IMR-90 (cell line): ENCODE measurements at regions not wholly inside any gene's neighbourhood (a gene's known extent, or its start where the extent isn't known, plus 50 kb on each side); places are given as distances from the start of the nearest gene placed in this dataset.

Experiments used
- ATAC-seq: fragments of 200-7000 bp; cut with Tn5 transposase; 2 replicates; pipeline ENCODE4 v1.9.1; 2020; ENCODE audit warnings: low read depth, mild to moderate bottlenecking, moderate library complexity
- BruUV-seq: library from RNA; stranded (reverse); fragments of 400-500 nt; replicated peaks from 2 replicates; lab custom pipeline; 2021; lab: Mats Ljungman, UMichigan
- CTCF ChIA-PET: fragments of 300-600 bp; formaldehyde crosslinking; extraction: SDS; loops from one replicate; lab custom pipeline; 2021; ENCODE audit warnings: antibody characterized with exemption; lab: Yijun Ruan, JAX
- POLR2A ChIA-PET: fragments of 300-600 bp; sonication (Branson Sonifier 250); formaldehyde crosslinking; loops from one replicate; lab custom pipeline; 2022; ENCODE audit warnings: antibody characterized with exemption; ENCODE audit not compliant: unreplicated experiment; lab: Charles Lee
- DNase-seq: peaks from one replicate; pipeline ENCODE4 v3.0.0; 2013
- H2AFZ ChIP-seq: replicated peaks from 2 replicates; pipeline ENCODE3; 2013; ENCODE audit warnings: low read length, mild to moderate bottlenecking; ENCODE audit not compliant: poor library complexity
- H2AK5ac ChIP-seq: 2 replicates; pipeline ENCODE4 v1.6.1; 2013; ENCODE audit warnings: low read depth, low read length, inconsistent platforms
- H2AK9ac ChIP-seq: replicated peaks from 2 replicates; pipeline ENCODE3; 2013; ENCODE audit warnings: mild to moderate bottlenecking, low read depth, low read length, moderate library complexity; ENCODE audit not compliant: poor library complexity
- H2BK120ac ChIP-seq: 2 replicates; pipeline ENCODE4 v1.6.1; 2013; ENCODE audit warnings: low read depth, low read length, inconsistent platforms
- H2BK15ac ChIP-seq: 3 replicates; pipeline ENCODE4 v1.6.1; 2013; ENCODE audit warnings: low read depth, low read length, inconsistent platforms
- H2BK20ac ChIP-seq: 2 replicates; pipeline ENCODE4 v1.6.1; 2013; ENCODE audit warnings: low read depth, mild to moderate bottlenecking, inconsistent platforms, low read length, moderate library complexity
- H2BK5ac ChIP-seq: 2 replicates; pipeline ENCODE4 v1.6.1; 2013; ENCODE audit warnings: mild to moderate bottlenecking, low read depth, low read length, inconsistent platforms; ENCODE audit not compliant: poor library complexity, severe bottlenecking
- H3K14ac ChIP-seq: replicated peaks from 2 replicates; pipeline ENCODE4 v1.6.1; 2013; ENCODE audit warnings: low read depth, low read length, inconsistent platforms
- H3K18ac ChIP-seq: 2 replicates; pipeline ENCODE4 v1.6.1; 2013; ENCODE audit warnings: low read depth, low read length, control low read depth
- H3K23ac ChIP-seq: 2 replicates; pipeline ENCODE4 v1.6.1; 2013; ENCODE audit warnings: low read depth, low read length, inconsistent platforms
- H3K27ac ChIP-seq: 2 replicates; pipeline ENCODE4 v1.5.1; 2013; ENCODE audit warnings: mild to moderate bottlenecking, control low read depth, low read length; ENCODE audit not compliant: insufficient read depth
- H3K27me3 ChIP-seq: 2 replicates; pipeline ENCODE4 v1.6.1; 2013; ENCODE audit warnings: low read length; ENCODE audit not compliant: control insufficient read depth, insufficient read depth
- H3K36me3 ChIP-seq: 2 replicates; pipeline ENCODE4 v1.6.1; 2013; ENCODE audit warnings: low read length, mixed read lengths; ENCODE audit not compliant: control insufficient read depth, insufficient read depth
- H3K4ac ChIP-seq: 2 replicates; pipeline ENCODE4 v1.6.1; 2013; ENCODE audit warnings: low read depth, low read length, inconsistent platforms
- H3K4me1 ChIP-seq: 2 replicates; pipeline ENCODE4 v1.6.1; 2013; ENCODE audit warnings: low read length, mixed read lengths; ENCODE audit not compliant: control insufficient read depth, insufficient read depth
- H3K4me2 ChIP-seq: 2 replicates; pipeline ENCODE4 v1.6.1; 2013; ENCODE audit warnings: low read depth, mild to moderate bottlenecking, control low read depth, low read length, moderate library complexity
- H3K4me3 ChIP-seq: 2 replicates; pipeline ENCODE4 v1.5.1; 2013; ENCODE audit warnings: low read depth, mild to moderate bottlenecking, control low read depth, low read length, moderate library complexity; ENCODE audit not compliant: insufficient read depth
- H3K56ac ChIP-seq: 2 replicates; pipeline ENCODE4 v1.6.1; 2013; ENCODE audit warnings: low read length, inconsistent platforms; ENCODE audit not compliant: insufficient read depth; ENCODE audit errors: extremely low read depth
- H3K79me1 ChIP-seq, 2 experiments: 2 replicates each; pipeline ENCODE4 v1.6.1; 2013; ENCODE audit warnings: low read length in 2 of 2, inconsistent platforms in 1 of 2, low read depth in 1 of 2
- H3K9ac ChIP-seq: 2 replicates; pipeline ENCODE4 v1.6.1; 2013; ENCODE audit warnings: low read depth, low read length, control low read depth
- H3K9me1 ChIP-seq: 2 replicates; pipeline ENCODE4 v1.6.1; 2013; ENCODE audit warnings: low read length, inconsistent platforms; ENCODE audit not compliant: insufficient read depth
- H3K9me3 ChIP-seq: 2 replicates; pipeline ENCODE4 v1.6.1; 2013; ENCODE audit warnings: low read length; ENCODE audit not compliant: control insufficient read depth, insufficient read depth
- H4K20me1 ChIP-seq: 2 replicates; pipeline ENCODE4 v1.6.1; 2013; ENCODE audit warnings: low read length, inconsistent platforms; ENCODE audit not compliant: insufficient read depth
- H4K5ac ChIP-seq: 2 replicates; pipeline ENCODE4 v1.6.1; 2013; ENCODE audit warnings: mild to moderate bottlenecking, low read depth, low read length, control low read depth
- H4K8ac ChIP-seq, 2 experiments: 2 replicates each; pipeline ENCODE4 v1.6.1; 2013; ENCODE audit warnings: low read depth in 2 of 2, low read length in 2 of 2, control low read depth in 1 of 2, inconsistent platforms in 1 of 2
- H4K91ac ChIP-seq: 2 replicates; pipeline ENCODE4 v1.6.1; 2013; ENCODE audit warnings: low read depth, low read length, inconsistent platforms; ENCODE audit not compliant: insufficient read depth
- CHD1 ChIP-seq: IDR thresholded peaks from 2 replicates; pipeline ENCODE4 v1.6.1; 2012; ENCODE audit warnings: low read depth, low read length, improper control_type of control experiment
- FOS ChIP-seq: fragments of 150-350 bp; IDR thresholded peaks from 2 replicates; pipeline ENCODE4 v1.6.1; 2016; ENCODE audit warnings: low read depth, low read length
- MAFK ChIP-seq: IDR thresholded peaks from 2 replicates; pipeline ENCODE4 v1.6.1; 2012; ENCODE audit warnings: low read depth, low read length, improper control_type of control experiment
- MAZ ChIP-seq: IDR thresholded peaks from 2 replicates; pipeline ENCODE4 v1.6.1; 2012; ENCODE audit warnings: low read depth, mild to moderate bottlenecking, low read length, improper control_type of control experiment, moderate library complexity, borderline replicate concordance
- NFE2L2 ChIP-seq: fragments of 150-350 bp; IDR thresholded peaks from 2 replicates; pipeline ENCODE4 v1.6.1; 2016; ENCODE audit warnings: low read depth, mild to moderate bottlenecking, low read length
- RAD21 ChIP-seq: IDR thresholded peaks from 2 replicates; pipeline ENCODE4 v1.6.1; 2012; ENCODE audit warnings: low read length, improper control_type of control experiment
- RFX5 ChIP-seq: IDR thresholded peaks from 2 replicates; pipeline ENCODE4 v1.8.0; 2012; ENCODE audit warnings: low read depth, mild to moderate bottlenecking, low read length, moderate library complexity
- WGBS, 2 experiments: methylation state at CpG; one replicate each; pipeline versions ENCODE4 v1.1.5 to v1.1.7; 2013; ENCODE audit warnings: missing lambda C conversion rate in 2 of 2; ENCODE audit not compliant: insufficient read length in 1 of 2; ENCODE audit errors: extremely low coverage in 2 of 2; 5-methylcytosine and 5-hydroxymethylcytosine counted together
- dilution Hi-C: fragments of 300-500 bp; cut with HindIII; formaldehyde crosslinking; loops from one replicate; pipeline ENCODE4 v1.14.3; 2018; ENCODE audit warnings: low sequenced_read_pairs; ENCODE audit not compliant: unreplicated experiment
- in situ Hi-C: fragments of 300-500 bp; cut with MboI; formaldehyde crosslinking; loops from 3 replicates; pipeline ENCODE4 v1.14.3; 2019; ENCODE audit warnings: low sequenced_read_pairs, inconsistent platforms, mixed read lengths
- intact Hi-C: fragments of 100-400 bp; cut with micrococcal nuclease; formaldehyde crosslinking; loops from 2 replicates; pipeline ENCODE4 v1.10.0; 2022
- TF ChIP-seq, protein P1 (sequence below): fragments of 150-350 bp; IDR thresholded peaks from 2 replicates; pipeline ENCODE4 v1.6.1; 2017; ENCODE audit warnings: mild to moderate bottlenecking, antibody characterized with exemption, low read length, low read depth

DNA sequence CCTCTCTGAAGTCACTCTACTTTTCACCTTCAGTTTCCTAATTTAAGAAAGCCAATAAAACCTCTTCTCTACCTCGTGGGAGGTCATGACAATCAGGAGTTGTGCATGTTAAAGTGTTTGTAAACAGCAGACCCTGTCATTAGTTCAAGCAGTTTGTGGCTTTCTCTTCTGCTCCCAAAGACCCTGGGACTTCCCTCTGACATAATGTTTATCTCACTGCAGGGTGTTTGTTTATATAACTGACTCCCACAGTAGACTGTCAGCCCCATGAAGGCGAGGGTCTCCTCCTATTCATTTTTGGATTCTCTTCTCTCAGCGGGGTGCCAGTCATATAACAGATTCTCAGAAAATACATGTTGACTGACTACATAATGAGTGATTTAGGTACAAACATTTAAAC lies 360.0 kb upstream of the ZNF462 start:
- ChIA-PET CTCF (no interaction called here), POLR2A (no interaction called here)
- Histone ChIP-seq H3K27ac (no peak overlapping the region), H2BK20ac (no peak overlapping the region), H3K27me3 (no peaks in the 10 kb centered on the region), H3K9me3 (peaks cover 15% of the 10 kb centered on the region), H3K4me2 (no peak overlapping the region), H3K79me1 (no peaks in the 10 kb centered on the region), H3K4me3 (no peak overlapping the region), H3K9ac (no peak overlapping the region), H4K20me1 (no peaks in the 10 kb centered on the region), H2BK15ac (no peak overlapping the region), H3K4ac (no peak overlapping the region), H3K23ac (no peak overlapping the region), H2AK9ac (no peak overlapping the region), H4K8ac (no peak overlapping the region), H2BK120ac (no peak overlapping the region), H3K18ac (no peak overlapping the region), H2BK5ac (no peak overlapping the region), H4K5ac (no peak overlapping the region), H4K91ac (no peak overlapping the region), H3K56ac (no peak overlapping the region), H3K9me1 (no peaks in the 10 kb centered on the region), H3K4me1 (no peaks in the 10 kb centered on the region), H3K36me3 (no peaks in the 10 kb centered on the region), H2AFZ (no peak overlapping the region), H2AK5ac (no peak overlapping the region), H3K14ac (no peak overlapping the region)
- no peak for TF ChIP-seq RAD21
- TF ChIP-seq, protein P1, sequence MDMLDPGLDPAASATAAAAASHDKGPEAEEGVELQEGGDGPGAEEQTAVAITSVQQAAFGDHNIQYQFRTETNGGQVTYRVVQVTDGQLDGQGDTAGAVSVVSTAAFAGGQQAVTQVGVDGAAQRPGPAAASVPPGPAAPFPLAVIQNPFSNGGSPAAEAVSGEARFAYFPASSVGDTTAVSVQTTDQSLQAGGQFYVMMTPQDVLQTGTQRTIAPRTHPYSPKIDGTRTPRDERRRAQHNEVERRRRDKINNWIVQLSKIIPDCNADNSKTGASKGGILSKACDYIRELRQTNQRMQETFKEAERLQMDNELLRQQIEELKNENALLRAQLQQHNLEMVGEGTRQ = no peak
- TF ChIP-seq NFE2L2 = no peak
- no peak for TF ChIP-seq MAZ
- TF ChIP-seq FOS = no peak
- no peak for TF ChIP-seq MAFK
- no peak for TF ChIP-seq RFX5
- no peak for TF ChIP-seq CHD1
- WGBS, 2 experiments = no CpG with 5 or more reads among the region's 3 CpGs
- DNase-seq (no peak), ATAC-seq (no peak)
- in situ Hi-C loops = no loop called here
- no TSS peak for BruUV-seq
- intact Hi-C loops = no loop called here
- dilution Hi-C loops = no loop called here
